ENCODE measurements at regions not wholly inside any gene's neighbourhood (a gene's known extent, or its start where the extent isn't known, plus 50 kb on each side); places are given as distances from the start of the nearest gene placed in this dataset.

DNA sequence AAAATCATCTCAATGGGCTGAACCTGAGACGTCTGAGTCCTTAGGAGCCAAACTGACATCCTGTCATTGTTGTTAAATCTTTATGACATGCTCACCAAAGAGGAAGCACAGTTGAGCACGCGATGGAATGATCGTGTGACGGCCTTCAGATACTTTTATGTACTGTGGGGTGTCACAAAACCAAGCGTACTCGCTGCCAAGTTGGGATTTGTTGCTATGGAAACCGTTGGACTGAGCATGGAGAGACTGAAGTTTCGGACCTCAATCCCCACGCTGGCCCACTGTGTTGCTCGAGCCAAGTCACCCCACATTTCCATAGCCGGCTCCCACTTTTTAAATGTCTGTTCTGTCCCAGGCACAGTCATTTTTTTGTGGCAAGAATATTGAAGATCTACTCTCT is 222.8 kb upstream of the SDK2 start:
- WGBS, 2 donors, result 77 to 79% methylated on average over 12 of the region's 12 CpGs
- no peak for DNase-seq (ENCODE audit: low spot score in 2 of 2)
- intact Hi-C loops (cut with DNase I; ENCODE audit: low total_unique reads), result no loop called here
- no peak for TF ChIP-seq POLR2A (IDR thresholded peaks at IDR 0.05)
- TF ChIP-seq, protein P1, sequence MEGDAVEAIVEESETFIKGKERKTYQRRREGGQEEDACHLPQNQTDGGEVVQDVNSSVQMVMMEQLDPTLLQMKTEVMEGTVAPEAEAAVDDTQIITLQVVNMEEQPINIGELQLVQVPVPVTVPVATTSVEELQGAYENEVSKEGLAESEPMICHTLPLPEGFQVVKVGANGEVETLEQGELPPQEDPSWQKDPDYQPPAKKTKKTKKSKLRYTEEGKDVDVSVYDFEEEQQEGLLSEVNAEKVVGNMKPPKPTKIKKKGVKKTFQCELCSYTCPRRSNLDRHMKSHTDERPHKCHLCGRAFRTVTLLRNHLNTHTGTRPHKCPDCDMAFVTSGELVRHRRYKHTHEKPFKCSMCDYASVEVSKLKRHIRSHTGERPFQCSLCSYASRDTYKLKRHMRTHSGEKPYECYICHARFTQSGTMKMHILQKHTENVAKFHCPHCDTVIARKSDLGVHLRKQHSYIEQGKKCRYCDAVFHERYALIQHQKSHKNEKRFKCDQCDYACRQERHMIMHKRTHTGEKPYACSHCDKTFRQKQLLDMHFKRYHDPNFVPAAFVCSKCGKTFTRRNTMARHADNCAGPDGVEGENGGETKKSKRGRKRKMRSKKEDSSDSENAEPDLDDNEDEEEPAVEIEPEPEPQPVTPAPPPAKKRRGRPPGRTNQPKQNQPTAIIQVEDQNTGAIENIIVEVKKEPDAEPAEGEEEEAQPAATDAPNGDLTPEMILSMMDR (IDR thresholded peaks at IDR 0.05), result no peak
- no peak overlapping the region for H3K4me3 ChIP-seq (ENCODE audit: low read depth, poor library complexity, severe bottlenecking)

DNA sequence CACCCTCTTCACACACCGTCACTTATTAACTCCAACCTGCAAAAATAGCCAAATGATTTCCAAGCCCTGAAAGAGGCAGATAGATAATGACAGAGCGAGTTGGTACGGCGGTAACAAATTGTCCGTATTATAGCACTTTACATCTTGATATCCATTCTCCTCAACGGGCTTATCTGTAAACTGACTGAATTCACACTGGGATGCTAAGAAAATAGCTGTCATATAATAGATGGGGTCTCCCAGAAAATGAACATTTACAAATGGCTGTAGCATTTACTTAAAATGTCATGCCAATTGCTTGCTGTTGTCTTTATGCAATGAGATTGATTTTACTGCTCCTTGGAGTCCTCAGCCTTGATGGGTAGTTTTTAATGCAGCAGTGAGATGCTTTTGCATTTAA is 225.8 kb upstream of the SDK2 start:
- DNase-seq (ENCODE audit: low spot score in 2 of 2), result no peak
- intact Hi-C loops (cut with DNase I; ENCODE audit: low total_unique reads), result no loop called here
- no peak overlapping the region for H3K4me3 ChIP-seq (ENCODE audit: low read depth, poor library complexity, severe bottlenecking)
- TF ChIP-seq POLR2A (IDR thresholded peaks at IDR 0.05), result no peak
- TF ChIP-seq, protein P1 (IDR thresholded peaks at IDR 0.05), result no peak
- WGBS, 2 donors, result 87 to 91% methylated on average over 6 of the region's 6 CpGs

DNA sequence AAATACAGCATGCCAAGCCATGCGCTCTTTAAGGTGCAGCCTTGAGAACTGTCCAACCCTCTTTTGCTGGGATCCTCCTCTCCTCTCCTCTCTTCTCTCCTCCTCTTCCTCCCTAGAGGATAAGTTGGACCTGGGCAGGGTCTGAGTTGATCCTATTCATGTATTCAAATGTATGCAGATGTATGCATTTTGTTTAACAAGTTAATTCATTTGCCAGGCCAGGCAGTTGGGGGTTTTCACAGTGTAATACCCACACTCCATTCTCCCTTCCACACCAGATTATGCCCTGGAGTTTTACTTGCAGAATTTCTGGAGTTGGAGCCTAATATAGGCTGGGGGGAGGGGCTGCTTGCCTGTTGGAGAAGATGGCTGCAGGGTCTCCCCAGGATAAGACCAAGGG is 226.2 kb upstream of the SDK2 start:
- H3K4me3 ChIP-seq (ENCODE audit: low read depth, poor library complexity, severe bottlenecking), result no peak overlapping the region
- TF ChIP-seq POLR2A (IDR thresholded peaks at IDR 0.05), result no peak
- TF ChIP-seq, protein P1 (IDR thresholded peaks at IDR 0.05), result no peak
- no peak for DNase-seq (ENCODE audit: low spot score in 2 of 2)
- intact Hi-C loops (cut with DNase I; ENCODE audit: low total_unique reads), result no loop called here
- 75 to 83% methylated on average over 1 of the region's 1 CpG for WGBS, 2 donors

DNA sequence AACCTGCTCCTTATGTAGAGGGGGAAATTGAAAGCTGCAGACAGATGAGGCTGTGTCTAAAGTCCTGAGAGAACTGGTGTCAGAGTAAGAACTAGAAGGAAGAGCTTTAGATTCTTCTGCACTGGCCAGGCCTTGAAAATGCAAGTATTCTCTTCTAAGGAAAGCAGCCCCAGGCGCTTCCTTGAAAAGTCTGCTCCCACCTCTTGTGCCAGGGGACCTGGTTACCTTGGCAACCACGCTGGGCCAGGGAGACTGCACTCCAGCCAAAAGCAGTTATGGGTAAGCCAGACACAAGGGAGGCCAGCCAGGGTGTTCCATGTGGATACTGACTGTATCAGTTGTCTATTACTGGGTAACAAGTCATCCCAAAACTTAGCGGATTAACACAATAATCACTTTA is 228.6 kb upstream of the SDK2 start:
- TF ChIP-seq, protein P1 (IDR thresholded peaks at IDR 0.05), result no peak
- TF ChIP-seq POLR2A (IDR thresholded peaks at IDR 0.05), result no peak
- no peak overlapping the region for H3K4me3 ChIP-seq (ENCODE audit: low read depth, poor library complexity, severe bottlenecking)
- intact Hi-C loops (cut with DNase I; ENCODE audit: low total_unique reads), result no loop called here
- WGBS, 2 donors, result 78 to 81% methylated on average over 3 of the region's 3 CpGs
- DNase-seq (ENCODE audit: low spot score in 2 of 2), result no peak

DNA sequence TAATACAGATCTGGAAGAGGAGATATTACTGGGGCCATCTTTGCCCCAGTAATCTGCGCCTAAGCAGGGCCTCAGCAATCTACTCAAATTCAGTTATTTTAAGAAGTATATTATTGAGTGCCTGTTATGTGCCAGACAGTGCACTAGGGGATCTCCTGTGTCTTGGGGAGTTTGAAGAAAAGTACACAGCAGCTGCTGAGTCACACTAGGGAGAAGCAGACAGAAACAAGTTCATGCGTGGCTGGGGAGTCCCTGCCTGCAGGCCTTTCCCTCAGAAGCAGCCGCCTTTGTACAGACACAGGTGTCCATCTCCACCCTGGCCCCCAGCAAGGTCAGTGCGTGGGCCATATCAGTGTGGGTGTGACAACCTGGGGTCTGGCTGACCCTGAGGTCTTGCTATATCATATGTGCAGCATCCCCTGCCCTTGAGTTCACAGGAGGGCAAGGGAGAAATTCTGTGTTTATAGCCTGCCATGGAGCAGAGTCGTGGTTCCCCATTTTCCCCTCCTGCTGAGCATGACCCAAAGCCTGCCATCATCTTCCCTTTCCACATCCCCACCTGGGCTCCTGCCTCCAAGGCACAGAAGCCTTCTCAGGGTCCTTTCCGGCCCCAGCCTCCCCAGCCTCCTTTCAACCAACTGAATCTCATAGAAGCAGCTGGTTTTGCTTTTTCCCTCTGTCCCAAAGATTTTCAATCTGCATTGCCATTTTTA is 229.9 kb upstream of the SDK2 start:
- 58 to 68% methylated on average over 6 of the region's 6 CpGs for WGBS, 2 donors
- H3K4me3 ChIP-seq (ENCODE audit: low read depth, poor library complexity, severe bottlenecking), result no peak overlapping the region
- TF ChIP-seq, protein P1 (IDR thresholded peaks at IDR 0.05), result no peak
- no peak for TF ChIP-seq POLR2A (IDR thresholded peaks at IDR 0.05)
- intact Hi-C loops (cut with DNase I; ENCODE audit: low total_unique reads), result no loop called here
- DNase-seq (ENCODE audit: low spot score in 2 of 2), result no peak

DNA sequence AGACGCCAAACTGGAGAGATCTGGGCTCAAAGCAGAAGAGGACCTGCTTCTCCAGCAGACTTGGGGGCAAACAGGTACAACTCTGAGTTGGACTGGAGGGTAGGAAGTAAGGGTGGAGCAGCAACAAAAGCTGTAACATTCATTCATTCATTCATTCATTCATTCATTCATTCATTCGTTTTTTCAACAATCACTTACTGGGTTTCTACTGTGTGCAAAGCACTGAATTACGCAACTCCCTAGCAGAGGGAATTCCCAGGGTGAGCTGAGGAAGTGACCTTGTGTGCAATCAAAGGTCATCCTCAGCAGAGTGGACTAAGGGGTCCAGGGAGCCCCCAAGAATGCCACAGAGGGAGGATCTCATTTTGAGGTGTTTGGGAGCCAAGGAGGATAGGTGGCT is 231.1 kb upstream of the SDK2 start:
- TF ChIP-seq POLR2A (IDR thresholded peaks at IDR 0.05), result no peak
- TF ChIP-seq, protein P1 (IDR thresholded peaks at IDR 0.05), result no peak
- DNase-seq (ENCODE audit: low spot score in 2 of 2), result no peak
- WGBS, 2 donors, result 40 to 50% methylated on average over 3 of the region's 3 CpGs
- H3K4me3 ChIP-seq (ENCODE audit: low read depth, poor library complexity, severe bottlenecking), result no peak overlapping the region
- intact Hi-C loops (cut with DNase I; ENCODE audit: low total_unique reads), result no loop called here

Measured in lower leg skin (tissue), 4 donors.